HepG2 (cell line): ENCODE measurements at regions not wholly inside any gene's neighbourhood (a gene's known extent, or its start where the extent isn't known, plus 50 kb on each side); places are given as distances from the start of the nearest gene placed in this dataset.

Experiments used
- ATAC-seq: fragments of 200-7000 bp; cut with Tn5 transposase; 3 replicates; pipeline ENCODE4 v1.9.1; 2020; ENCODE audit warnings: mild to moderate bottlenecking, moderate library complexity
- BruUV-seq: library from RNA; stranded (reverse); fragments of 400-500 nt; replicated peaks from 2 replicates; lab custom pipeline; 2021; lab: Mats Ljungman, UMichigan
- CTCF ChIA-PET: fragments of 300-600 bp; formaldehyde crosslinking; extraction: SDS; loops from one replicate; lab custom pipeline; 2021; ENCODE audit warnings: low total read pairs, inconsistent platforms, low intra/inter-chr PET ratio; lab: Yijun Ruan, JAX
- POLR2A ChIA-PET: fragments of 350-600 bp; sonication (Branson Sonifier 250); formaldehyde crosslinking; loops from one replicate; lab custom pipeline; 2020; ENCODE audit warnings: antibody characterized with exemption, inconsistent platforms; lab: Yijun Ruan, JAX
- DNase-seq: peaks from one replicate; pipeline ENCODE4 v3.0.0-alpha.2; 2015; ENCODE audit warnings: low spot score
- FAIRE-seq: peaks from 3 replicates; lab custom pipeline; 2011; peaks lifted over from hg19 to GRCh38; lab: Jason Lieb, UNC
- H2AFZ ChIP-seq: one replicate; pipeline ENCODE4 v1.6.1; 2011; ENCODE audit warnings: low read length, inconsistent platforms
- H3K27ac ChIP-seq: fragments of 300-600 bp; 3 replicates; pipeline ENCODE4 v1.8.0; 2011; ENCODE audit warnings: mixed run types, mild to moderate bottlenecking, mixed read lengths, low read length, inconsistent platforms; ENCODE audit not compliant: insufficient read depth; ENCODE audit errors: extremely low read length
- H3K27me3 ChIP-seq, 2 experiments: fragments of 200-600 bp in 1 of 2; 2 replicates in 1 of 2; 3 replicates in 1 of 2; pipeline versions ENCODE4 v1.6.0 to v1.8.0; 2011; ENCODE audit warnings: low read length in 2 of 2, mild to moderate bottlenecking in 2 of 2, moderate library complexity in 2 of 2, inconsistent platforms in 1 of 2; ENCODE audit not compliant: insufficient read depth in 2 of 2, control insufficient read depth in 1 of 2
- H3K36me3 ChIP-seq, 2 experiments: fragments of 200-600 bp in 1 of 2; replicated peaks in 1 of 2; 2 replicates in 1 of 2; 3 replicates in 1 of 2; pipeline versions ENCODE4 v1.5.1 to v1.8.0; 2011; ENCODE audit warnings: low read length in 2 of 2, inconsistent platforms in 1 of 2; ENCODE audit not compliant: insufficient read depth in 2 of 2, control insufficient read depth in 1 of 2
- H3K4me1 ChIP-seq: 2 replicates; pipeline ENCODE4 v1.5.1; 2012; ENCODE audit warnings: low read length, inconsistent platforms; ENCODE audit not compliant: insufficient read depth
- H3K4me2 ChIP-seq: 2 replicates; pipeline ENCODE4 v1.6.0; 2011; ENCODE audit warnings: low read depth, low read length, inconsistent platforms
- H3K4me3 ChIP-seq, 3 experiments: fragments of 200-600 bp in 1 of 3; sonication (generic), shearing (Covaris generic) in 1 of 3; replicated peaks in 1 of 3; 2 replicates each; pipeline ENCODE4 v1.5.1; 2011 to 2016; ENCODE audit warnings: low read length in 3 of 3, inconsistent platforms in 2 of 3, low read depth in 2 of 3, mild to moderate bottlenecking in 2 of 3, control low read depth in 1 of 3, mixed read lengths in 1 of 3; ENCODE audit not compliant: insufficient read depth in 1 of 3
- H3K79me2 ChIP-seq: one replicate; pipeline ENCODE4 v1.6.1; 2011; ENCODE audit warnings: low read length, inconsistent platforms; ENCODE audit not compliant: insufficient read depth
- H3K9ac ChIP-seq: 2 replicates; pipeline ENCODE4 v1.6.0; 2011; ENCODE audit warnings: mild to moderate bottlenecking, low read depth, low read length, inconsistent platforms; ENCODE audit not compliant: insufficient read depth
- H3K9me3 ChIP-seq: 2 replicates; pipeline ENCODE4 v1.5.1; 2012; ENCODE audit warnings: mild to moderate bottlenecking, low read length
- H4K20me1 ChIP-seq: 2 replicates; pipeline ENCODE4 v1.6.0; 2011; ENCODE audit warnings: inconsistent platforms, mild to moderate bottlenecking, low read length, moderate library complexity; ENCODE audit not compliant: insufficient read depth
- ATRX ChIP-seq: sonication (generic); formaldehyde crosslinking; IDR thresholded peaks from 2 replicates; pipeline ENCODE4 v1.4.0; 2020; ENCODE audit warnings: missing genetic modification reagents, borderline replicate concordance
- HDAC1 ChIP-seq: sonication (generic); formaldehyde crosslinking; IDR thresholded peaks from 2 replicates; pipeline ENCODE4 v1.5.1; 2020; ENCODE audit warnings: mild to moderate bottlenecking, missing genetic modification reagents
- HDAC2 ChIP-seq: sonication (generic); formaldehyde crosslinking; IDR thresholded peaks from 2 replicates; pipeline ENCODE4 v1.4.0; 2020; ENCODE audit warnings: missing genetic modification reagents
- HHEX ChIP-seq: IDR thresholded peaks from 2 replicates; pipeline ENCODE4 v1.6.1; 2016; ENCODE audit warnings: control low read depth
- ISL2 ChIP-seq: sonication (generic); formaldehyde crosslinking; IDR thresholded peaks from 2 replicates; pipeline ENCODE4 v1.5.0; 2020; ENCODE audit warnings: missing genetic modification reagents
- KAT2B ChIP-seq: fragments of 150-350 bp; IDR thresholded peaks from 2 replicates; pipeline ENCODE4 v1.6.1; 2014; ENCODE audit warnings: low read depth, low read length, borderline replicate concordance
- NBN ChIP-seq: fragments of 450-650 bp; conservative IDR thresholded peaks from 2 replicates; pipeline ENCODE4 v1.6.1; 2017
- REL ChIP-seq: sonication (generic); formaldehyde crosslinking; conservative IDR thresholded peaks from 2 replicates; pipeline ENCODE4 v1.8.0; 2022; ENCODE audit warnings: mild to moderate bottlenecking, missing genetic modification reagents, moderate library complexity
- SMAD9 ChIP-seq: sonication (generic); formaldehyde crosslinking; IDR thresholded peaks from 2 replicates; pipeline ENCODE4 v1.5.1; 2020; ENCODE audit warnings: mild to moderate bottlenecking, missing genetic modification reagents
- SPEN ChIP-seq: sonication (generic); formaldehyde crosslinking; IDR thresholded peaks from 2 replicates; pipeline ENCODE4 v1.5.1; 2020; ENCODE audit warnings: low read depth, mild to moderate bottlenecking, missing genetic modification reagents
- ZBED4 ChIP-seq: sonication (generic); formaldehyde crosslinking; IDR thresholded peaks from 2 replicates; pipeline ENCODE4 v1.4.0; 2020; ENCODE audit warnings: missing genetic modification reagents, borderline replicate concordance
- ZFP37 ChIP-seq: sonication (generic); formaldehyde crosslinking; IDR thresholded peaks from 2 replicates; pipeline ENCODE4 v1.4.0; 2020; ENCODE audit warnings: missing genetic modification reagents, borderline replicate concordance
- ZGPAT ChIP-seq: IDR thresholded peaks from 2 replicates; pipeline ENCODE4 v1.6.1; 2016; ENCODE audit warnings: mild to moderate bottlenecking
- ZNF280B ChIP-seq: sonication (generic); formaldehyde crosslinking; IDR thresholded peaks from 2 replicates; pipeline ENCODE4 v1.5.0; 2020; ENCODE audit warnings: missing genetic modification reagents, mild to moderate bottlenecking, borderline replicate concordance
- ZNF317 ChIP-seq: sonication (generic); formaldehyde crosslinking; IDR thresholded peaks from 2 replicates; pipeline ENCODE4 v1.5.0; 2020; ENCODE audit warnings: mild to moderate bottlenecking, missing genetic modification reagents
- ZNF367 ChIP-seq: sonication (generic); formaldehyde crosslinking; IDR thresholded peaks from 2 replicates; pipeline ENCODE4 v1.4.0; 2020; ENCODE audit warnings: missing genetic modification reagents, borderline replicate concordance
- ZNF501 ChIP-seq: sonication (generic); formaldehyde crosslinking; IDR thresholded peaks from 2 replicates; pipeline ENCODE4 v1.5.1; 2020; ENCODE audit warnings: mild to moderate bottlenecking, moderate library complexity, missing genetic modification reagents
- ZNF530 ChIP-seq: sonication (generic); formaldehyde crosslinking; IDR thresholded peaks from 2 replicates; pipeline ENCODE4 v1.5.0; 2020; ENCODE audit warnings: low read depth, mild to moderate bottlenecking, missing genetic modification reagents
- ZNF616 ChIP-seq: sonication (generic); formaldehyde crosslinking; IDR thresholded peaks from 2 replicates; pipeline ENCODE4 v1.5.0; 2020; ENCODE audit warnings: low read depth, mild to moderate bottlenecking, missing genetic modification reagents
- ZNF768 ChIP-seq: sonication (generic); formaldehyde crosslinking; IDR thresholded peaks from 2 replicates; pipeline ENCODE4 v1.4.0; 2020; ENCODE audit warnings: missing genetic modification reagents
- WGBS: methylation state at CpG from one replicate; pipeline ENCODE4 v1.1.6; 2017; ENCODE audit warnings: low lambda C conversion rate; 5-methylcytosine and 5-hydroxymethylcytosine counted together
- in situ Hi-C: cut with HindIII; loops from 2 replicates; pipeline ENCODE4 v1.10.0; 2017; ENCODE audit warnings: low pct_unique_long_range_greater_than_20kb; ENCODE audit not compliant: extremely low pct_ligation_motif_present
- intact Hi-C: fragments of 100-400 bp; cut with micrococcal nuclease; formaldehyde crosslinking; loops from one replicate; pipeline ENCODE4 v1.10.0; 2022; ENCODE audit not compliant: unreplicated experiment

- no peak overlapping the region for H3K4me3 ChIP-seq
- BruUV-seq = no TSS peak
- H3K27me3 ChIP-seq = no peaks in the 10 kb centered on the region; a peak in 1 of 5 replicates
- no peaks in the 10 kb centered on the region for H3K4me1 ChIP-seq
- in situ Hi-C loops (no loop called here), intact Hi-C loops (no loop called here)
- H3K9me3 ChIP-seq = no peaks in the 10 kb centered on the region
- no peak overlapping the region for H3K27ac ChIP-seq
- 17% methylated on average over 6 of the region's 6 CpGs for WGBS
- no peak for TF ChIP-seq HDAC2 (CRISPR knock-in tag)
- no peak for TF ChIP-seq ZNF768 (CRISPR knock-in tag)
- TF ChIP-seq ATRX = no peak
- no peak for TF ChIP-seq ZNF501 (CRISPR knock-in tag)
- TF ChIP-seq KAT2B = no peak
- TF ChIP-seq HHEX (CRISPR knock-in tag) = no peak
- no peak for TF ChIP-seq ZNF317 (CRISPR knock-in tag)
- no peak for TF ChIP-seq HDAC1 (CRISPR knock-in tag)
- no peak for TF ChIP-seq SMAD9 (CRISPR knock-in tag)
- TF ChIP-seq ZFP37 (CRISPR knock-in tag) = no peak
- TF ChIP-seq ISL2 (CRISPR knock-in tag) = no peak
- TF ChIP-seq NBN = no peak
- no peak for TF ChIP-seq ZBED4 (CRISPR knock-in tag)
- TF ChIP-seq ZNF367 (CRISPR knock-in tag) = no peak
- no peak for TF ChIP-seq ZNF530 (CRISPR knock-in tag)
- no peak for TF ChIP-seq SPEN (CRISPR knock-in tag)
- no peak for TF ChIP-seq ZNF280B
- TF ChIP-seq ZGPAT (CRISPR knock-in tag) = no peak
- no peak for TF ChIP-seq ZNF616 (CRISPR knock-in tag)
- TF ChIP-seq REL (CRISPR knock-in tag) = no peak
- FAIRE-seq = no peak
- no peak for DNase-seq
- H4K20me1 ChIP-seq = no peaks in the 10 kb centered on the region
- H3K79me2 ChIP-seq = no peaks in the 10 kb centered on the region
- H3K4me2 ChIP-seq = no peak overlapping the region
- H3K9ac ChIP-seq = no peak overlapping the region
- CTCF ChIA-PET = no interaction called here
- H3K36me3 ChIP-seq = no peaks in the 10 kb centered on the region
- no peak for ATAC-seq
- POLR2A ChIA-PET = no interaction called here
- H2AFZ ChIP-seq = no peak overlapping the region
Measured at GRCh38 chr10:36730316-36730715, 395.1 kb upstream of the ANKRD30A start.
